Sigmoid colon (tissue), 4 donors: ENCODE measurements at regions not wholly inside any gene's neighbourhood (a gene's known extent, or its start where the extent isn't known, plus 50 kb on each side); places are given as distances from the start of the nearest gene placed in this dataset.

Source experiments
- CTCF ChIP-seq, 4 experiments: fragments of 450-650 bp in 3 of 4; fragments of 200-600 bp in 1 of 4; IDR thresholded peaks; one replicate each; pipeline ENCODE4 v1.5.1; 2016 to 2019; ENCODE audit warnings: antibody characterized with exemption in 4 of 4, mild to moderate bottlenecking in 3 of 4, moderate library complexity in 2 of 4
- EP300 ChIP-seq, 4 donors: sonication (generic); formaldehyde crosslinking; IDR thresholded peaks; one replicate each; pipeline ENCODE4 v1.6.1; 2017; ENCODE audit warnings: antibody characterized with exemption in 4 of 4

GRCh38 chr2:120519469-120519868 lies 173.5 kb downstream of the INHBB start:
- TF ChIP-seq CTCF (IDR thresholded peaks at IDR 0.05) (no peak), EP300 (IDR thresholded peaks at IDR 0.05) (no peak)
